Parathyroid adenoma (tissue), 2 donors: ENCODE measurements at regions not wholly inside any gene's neighbourhood (a gene's known extent, or its start where the extent isn't known, plus 50 kb on each side); places are given as distances from the start of the nearest gene placed in this dataset.
"Not testable (repeated sequence)": the region's sequence is repeated elsewhere in the genome, so short reads cannot be mapped to it uniquely, and the experiment has no call there.

Experiments
- H2AFZ ChIP-seq: fragments of 300-600 bp; sonication (generic); one replicate; pipeline ENCODE4 v1.7.0; 2017; ENCODE audit warnings: antibody characterized with exemption, mild to moderate bottlenecking
- H3K27ac ChIP-seq: fragments of 300-600 bp; sonication (generic); one replicate; pipeline ENCODE4 v1.7.0; 2017
- H3K27me3 ChIP-seq: fragments of 300-600 bp; sonication (generic); one replicate; pipeline ENCODE4 v1.7.0; 2017; ENCODE audit warnings: low read length; ENCODE audit not compliant: control insufficient read depth, insufficient read depth
- H3K36me3 ChIP-seq: fragments of 300-600 bp; sonication (generic); one replicate; pipeline ENCODE4 v1.7.0; 2017; ENCODE audit warnings: low read length; ENCODE audit not compliant: control insufficient read depth, insufficient read depth
- H3K4me1 ChIP-seq: fragments of 300-600 bp; sonication (generic); one replicate; pipeline ENCODE4 v1.7.0; 2017; ENCODE audit warnings: control low read depth
- H3K4me2 ChIP-seq: fragments of 300-600 bp; sonication (generic); one replicate; pipeline ENCODE4 v1.7.0; 2017; ENCODE audit warnings: low read length
- H3K4me3 ChIP-seq: fragments of 300-600 bp; sonication (generic); one replicate; pipeline ENCODE4 v1.7.0; 2017; ENCODE audit warnings: low read depth, low read length
- H3K79me2 ChIP-seq: fragments of 300-600 bp; sonication (generic); one replicate; pipeline ENCODE4 v1.7.0; 2017; ENCODE audit warnings: control low read depth
- H3K9ac ChIP-seq: fragments of 300-600 bp; sonication (generic); one replicate; pipeline ENCODE4 v1.7.0; 2017; ENCODE audit warnings: mild to moderate bottlenecking
- H3K9me3 ChIP-seq: fragments of 300-600 bp; sonication (generic); one replicate; pipeline ENCODE4 v1.7.0; 2017; ENCODE audit warnings: low read length; ENCODE audit not compliant: control insufficient read depth
- TF ChIP-seq, protein P1 (sequence below): fragments of 300-600 bp; sonication (generic); IDR thresholded peaks from one replicate; pipeline ENCODE4 v1.7.0; 2017; ENCODE audit warnings: antibody characterized with exemption, mild to moderate bottlenecking
- donor health status: primary hyperparathyroidism.

DNA sequence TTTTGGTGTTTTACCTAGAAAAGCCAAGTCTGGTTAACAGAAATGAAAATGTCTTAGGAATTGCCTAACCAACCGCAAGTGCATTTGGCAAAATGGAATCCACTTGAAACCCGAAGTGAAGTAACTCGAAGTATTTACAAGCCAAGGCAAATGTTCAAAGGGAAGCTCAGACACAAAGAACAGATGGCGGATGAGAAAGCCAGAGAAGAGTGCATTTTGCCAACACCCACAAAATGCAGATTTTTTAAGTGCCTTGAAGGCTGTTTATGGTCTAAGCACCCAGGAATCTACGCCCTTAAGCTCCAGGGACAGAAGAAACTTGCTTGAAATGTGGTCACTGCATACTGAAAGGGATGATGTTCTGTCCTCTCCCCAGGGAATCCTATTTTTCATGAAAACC lies 70.0 kb upstream of the TBXT start:
- no peaks in the 10 kb centered on the region for H3K79me2 ChIP-seq

DNA sequence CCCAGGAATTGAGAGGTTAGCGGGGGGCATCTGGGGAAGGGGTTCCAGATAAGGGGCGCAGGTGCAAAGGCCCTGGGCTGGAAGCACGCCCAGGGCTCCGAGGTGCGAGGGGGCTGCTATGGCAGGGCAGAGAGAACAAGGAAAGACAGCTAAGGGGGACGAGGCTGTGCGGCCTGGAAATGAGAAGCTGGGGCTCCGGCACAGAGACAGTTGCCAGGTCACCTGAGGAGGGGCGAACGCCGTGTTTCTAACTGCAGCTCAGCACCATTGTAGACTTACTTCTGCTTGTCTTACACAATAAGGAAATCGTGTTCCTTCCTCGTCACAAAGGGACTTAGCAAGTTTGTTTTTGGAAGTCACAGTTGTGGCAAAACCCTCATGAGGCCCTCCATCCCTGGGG lies 68.9 kb upstream of the TBXT start:
- H3K27ac ChIP-seq = no peak overlapping the region
- H3K4me1 ChIP-seq = no peaks in the 10 kb centered on the region
- no peaks in the 10 kb centered on the region for H3K9me3 ChIP-seq
- H2AFZ ChIP-seq = no peak overlapping the region
- no peak overlapping the region for H3K4me3 ChIP-seq
- H3K4me2 ChIP-seq = no peak overlapping the region
- no peaks in the 10 kb centered on the region for H3K36me3 ChIP-seq
- no peak overlapping the region for H3K9ac ChIP-seq
- H3K79me2 ChIP-seq = no peaks in the 10 kb centered on the region
- TF ChIP-seq, protein P1, sequence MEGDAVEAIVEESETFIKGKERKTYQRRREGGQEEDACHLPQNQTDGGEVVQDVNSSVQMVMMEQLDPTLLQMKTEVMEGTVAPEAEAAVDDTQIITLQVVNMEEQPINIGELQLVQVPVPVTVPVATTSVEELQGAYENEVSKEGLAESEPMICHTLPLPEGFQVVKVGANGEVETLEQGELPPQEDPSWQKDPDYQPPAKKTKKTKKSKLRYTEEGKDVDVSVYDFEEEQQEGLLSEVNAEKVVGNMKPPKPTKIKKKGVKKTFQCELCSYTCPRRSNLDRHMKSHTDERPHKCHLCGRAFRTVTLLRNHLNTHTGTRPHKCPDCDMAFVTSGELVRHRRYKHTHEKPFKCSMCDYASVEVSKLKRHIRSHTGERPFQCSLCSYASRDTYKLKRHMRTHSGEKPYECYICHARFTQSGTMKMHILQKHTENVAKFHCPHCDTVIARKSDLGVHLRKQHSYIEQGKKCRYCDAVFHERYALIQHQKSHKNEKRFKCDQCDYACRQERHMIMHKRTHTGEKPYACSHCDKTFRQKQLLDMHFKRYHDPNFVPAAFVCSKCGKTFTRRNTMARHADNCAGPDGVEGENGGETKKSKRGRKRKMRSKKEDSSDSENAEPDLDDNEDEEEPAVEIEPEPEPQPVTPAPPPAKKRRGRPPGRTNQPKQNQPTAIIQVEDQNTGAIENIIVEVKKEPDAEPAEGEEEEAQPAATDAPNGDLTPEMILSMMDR = no peak
- no peaks in the 10 kb centered on the region for H3K27me3 ChIP-seq

More for the DNA sequence above, 70.0 kb upstream of the TBXT start:
- Histone ChIP-seq H3K27me3 (no peaks in the 10 kb centered on the region), H3K4me1 (no peaks in the 10 kb centered on the region), H3K4me2 (no peak overlapping the region), H3K9me3 (no peaks in the 10 kb centered on the region), H3K9ac (no peak overlapping the region), H3K36me3 (no peaks in the 10 kb centered on the region), H3K4me3 (no peak overlapping the region), H2AFZ (no peak overlapping the region), H3K27ac (no peak overlapping the region)
- TF ChIP-seq, protein P1 = no peak

DNA sequence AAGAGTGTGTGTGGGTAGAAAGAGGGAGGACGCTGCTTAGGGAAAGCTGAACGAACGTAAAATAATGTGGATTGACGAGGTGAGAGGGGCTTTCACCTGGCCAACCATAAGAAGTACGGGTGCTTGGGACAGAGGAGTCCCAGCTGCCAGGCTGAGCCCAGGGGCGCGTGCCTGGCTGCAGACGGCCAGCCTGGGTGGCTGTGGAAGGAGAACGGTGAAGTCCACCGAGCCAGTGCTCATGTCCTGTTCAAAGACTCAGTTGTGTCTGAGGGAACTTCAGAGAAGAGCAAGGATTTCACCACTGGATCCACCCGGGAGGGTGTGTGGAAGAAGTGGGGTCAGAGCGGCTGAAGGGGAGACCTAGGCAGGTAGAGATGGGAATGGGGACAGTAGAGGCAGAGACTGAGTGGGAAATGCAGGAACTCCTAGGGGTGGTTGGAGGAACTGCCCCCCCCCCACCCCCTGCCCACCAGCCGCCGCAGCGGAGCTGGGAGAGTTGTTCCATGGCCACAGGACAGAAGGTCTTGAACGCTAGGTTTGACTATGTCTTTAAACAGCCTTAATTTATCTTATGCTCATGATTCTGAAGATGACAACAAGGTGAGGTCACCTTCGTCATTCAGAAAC lies 68.1 kb upstream of the TBXT start:
- H3K79me2 ChIP-seq = no peaks in the 10 kb centered on the region
- no peaks in the 10 kb centered on the region for H3K27me3 ChIP-seq
- no peak overlapping the region for H2AFZ ChIP-seq
- H3K9ac ChIP-seq = no peak overlapping the region
- H3K27ac ChIP-seq = no peak overlapping the region
- no peak overlapping the region for H3K4me2 ChIP-seq
- no peaks in the 10 kb centered on the region for H3K36me3 ChIP-seq
- H3K4me1 ChIP-seq = no peaks in the 10 kb centered on the region
- H3K9me3 ChIP-seq = no peaks in the 10 kb centered on the region
- H3K4me3 ChIP-seq = no peak overlapping the region
- TF ChIP-seq, protein P1 = no peak

DNA sequence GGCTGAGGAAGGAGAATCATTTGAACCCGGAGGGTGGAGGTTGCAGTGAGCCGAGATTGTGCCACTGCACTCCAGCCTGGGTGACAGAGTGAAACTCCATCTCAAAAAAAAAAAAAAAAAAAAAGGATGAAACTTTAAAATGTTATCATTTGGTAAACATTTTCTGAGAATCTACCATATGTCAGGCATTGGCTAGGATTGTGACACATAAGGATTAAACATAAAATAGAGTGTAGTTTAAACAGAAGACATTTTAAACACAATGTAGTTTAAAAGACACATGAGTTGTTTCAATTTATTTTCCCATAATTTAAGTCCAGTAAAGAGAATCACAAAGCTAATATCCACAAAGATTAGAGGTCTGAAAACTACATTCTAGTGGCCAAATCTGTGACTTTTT lies 63.5 kb upstream of the TBXT start:
- not testable (repeated sequence) for H3K79me2 ChIP-seq, H3K9me3 ChIP-seq, H3K27me3 ChIP-seq, H3K4me1 ChIP-seq, H3K36me3 ChIP-seq, H3K27ac ChIP-seq, H3K9ac ChIP-seq, H2AFZ ChIP-seq, H3K4me2 ChIP-seq, H3K4me3 ChIP-seq

DNA sequence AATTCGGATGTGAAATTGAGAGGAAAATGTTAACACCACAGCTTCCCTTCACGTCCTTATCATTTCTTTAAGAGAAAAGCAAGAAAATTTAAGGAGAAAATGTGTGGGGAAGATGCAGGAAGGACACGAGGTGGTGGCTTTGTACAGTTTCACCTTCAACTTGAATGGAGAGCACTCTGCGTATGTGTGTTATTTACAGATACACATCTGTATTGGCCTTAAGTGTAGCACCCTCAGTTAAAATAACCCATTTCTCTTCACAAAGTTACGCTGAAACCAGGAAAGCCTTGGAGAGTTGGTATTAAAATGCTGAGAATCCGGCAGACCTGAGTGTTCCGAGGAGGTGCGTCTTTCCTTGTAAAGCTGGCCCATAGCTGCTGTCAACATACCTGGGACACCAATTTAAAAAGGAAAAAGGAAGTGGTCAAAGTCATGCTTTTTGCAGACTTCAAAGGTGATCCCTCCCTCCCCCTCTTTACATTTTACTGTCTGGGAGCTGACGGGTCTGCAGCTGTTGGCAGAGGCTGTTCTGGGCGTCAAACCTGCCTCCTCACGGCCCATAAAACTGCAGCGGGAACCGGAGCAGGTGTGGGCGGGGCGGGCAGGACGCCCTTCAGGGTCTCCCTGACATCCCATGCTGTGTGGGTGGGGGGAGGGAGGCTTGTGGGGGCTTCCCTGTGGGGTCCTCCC lies 61.3 kb upstream of the TBXT start:
- H3K9me3 ChIP-seq = no peaks in the 10 kb centered on the region
- H3K4me1 ChIP-seq = no peaks in the 10 kb centered on the region
- no peaks in the 10 kb centered on the region for H3K27me3 ChIP-seq
- H3K9ac ChIP-seq = no peak overlapping the region
- H3K4me2 ChIP-seq = no peak overlapping the region
- H3K36me3 ChIP-seq = no peaks in the 10 kb centered on the region
- no peak overlapping the region for H2AFZ ChIP-seq
- TF ChIP-seq, protein P1 = no peak
- H3K27ac ChIP-seq = no peak overlapping the region
- no peak overlapping the region for H3K4me3 ChIP-seq
- H3K79me2 ChIP-seq = no peaks in the 10 kb centered on the region
